ENCODE measurements at regions not wholly inside any gene's neighbourhood (a gene's known extent, or its start where the extent isn't known, plus 50 kb on each side); places are given as distances from the start of the nearest gene placed in this dataset.

DNA sequence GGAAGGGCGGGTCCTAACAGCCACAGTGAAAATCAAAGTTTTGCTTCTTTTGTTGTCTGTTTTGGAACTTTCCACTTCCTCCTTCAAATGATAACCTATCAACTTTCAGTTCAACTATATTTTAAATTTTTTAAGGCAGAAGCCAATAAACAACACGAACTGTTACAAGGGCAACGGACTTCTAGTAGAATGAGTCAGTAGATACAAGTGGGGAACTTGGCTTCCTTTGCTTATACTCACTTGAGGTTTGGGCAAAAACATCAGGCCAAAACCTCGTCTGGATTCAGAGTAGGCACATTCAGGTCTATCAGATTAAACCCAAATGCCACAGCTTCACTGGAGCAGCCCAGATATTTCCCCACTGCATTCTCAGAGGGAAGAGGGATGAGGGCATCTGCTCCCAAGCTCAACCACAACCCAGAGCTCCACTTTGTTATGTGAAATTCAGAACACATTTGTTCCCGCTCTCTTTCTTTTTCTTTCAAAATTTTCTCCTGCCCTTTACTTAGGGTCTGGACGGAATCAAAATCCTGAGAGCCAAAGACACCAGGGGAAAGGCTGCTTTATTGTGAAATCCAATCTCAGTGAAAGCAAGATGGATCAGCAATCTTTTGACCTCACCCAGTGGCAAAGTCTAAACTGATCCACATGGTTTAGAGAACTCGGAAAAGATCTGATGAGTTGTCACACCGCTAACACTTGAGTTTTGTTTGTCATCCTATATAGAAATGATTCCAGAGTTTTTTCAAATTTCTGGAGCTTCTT is 152.5 kb upstream of the BTG1 start:
- no peak overlapping the region for H3K27ac Mint-ChIP-seq (ENCODE audit: unreplicated experiment)
- intact Hi-C loops (cut with micrococcal nuclease; ENCODE audit: unreplicated experiment): no loop called here
- Histone ChIP-seq H3K4me3 (ENCODE audit: low read depth, low read length) (no peak overlapping the region), H3K9me3 (no peaks in the 10 kb centered on the region), H3K36me3 (ENCODE audit: control insufficient read depth, insufficient read depth, low read length) (no peaks in the 10 kb centered on the region), H3K4me1 (no peaks in the 10 kb centered on the region), H3K27me3 (replicated peaks; ENCODE audit: control insufficient read depth, insufficient read depth, low read length) (no peaks in the 10 kb centered on the region)
- no TSS peak for BruUV-seq (replicated peaks)
- no peaks in the 10 kb centered on the region for H3K27me3 Mint-ChIP-seq (ENCODE audit: insufficient read depth, unreplicated experiment)
- TF ChIP-seq, protein P1, sequence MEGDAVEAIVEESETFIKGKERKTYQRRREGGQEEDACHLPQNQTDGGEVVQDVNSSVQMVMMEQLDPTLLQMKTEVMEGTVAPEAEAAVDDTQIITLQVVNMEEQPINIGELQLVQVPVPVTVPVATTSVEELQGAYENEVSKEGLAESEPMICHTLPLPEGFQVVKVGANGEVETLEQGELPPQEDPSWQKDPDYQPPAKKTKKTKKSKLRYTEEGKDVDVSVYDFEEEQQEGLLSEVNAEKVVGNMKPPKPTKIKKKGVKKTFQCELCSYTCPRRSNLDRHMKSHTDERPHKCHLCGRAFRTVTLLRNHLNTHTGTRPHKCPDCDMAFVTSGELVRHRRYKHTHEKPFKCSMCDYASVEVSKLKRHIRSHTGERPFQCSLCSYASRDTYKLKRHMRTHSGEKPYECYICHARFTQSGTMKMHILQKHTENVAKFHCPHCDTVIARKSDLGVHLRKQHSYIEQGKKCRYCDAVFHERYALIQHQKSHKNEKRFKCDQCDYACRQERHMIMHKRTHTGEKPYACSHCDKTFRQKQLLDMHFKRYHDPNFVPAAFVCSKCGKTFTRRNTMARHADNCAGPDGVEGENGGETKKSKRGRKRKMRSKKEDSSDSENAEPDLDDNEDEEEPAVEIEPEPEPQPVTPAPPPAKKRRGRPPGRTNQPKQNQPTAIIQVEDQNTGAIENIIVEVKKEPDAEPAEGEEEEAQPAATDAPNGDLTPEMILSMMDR (IDR thresholded peaks at IDR 0.05; ENCODE audit: insufficient read depth in 1 of 2, low read depth in 1 of 2, low read length in 1 of 2, severe bottlenecking in 1 of 2, unreplicated experiment in 1 of 2): no peak
- H3K9me3 Mint-ChIP-seq (ENCODE audit: unreplicated experiment): no peaks in the 10 kb centered on the region
- POLR2A ChIA-PET: no interaction called here
- peaks cover 6% of the 10 kb centered on the region for H3K4me1 Mint-ChIP-seq (ENCODE audit: low read depth, unreplicated experiment)
- H3K36me3 Mint-ChIP-seq (ENCODE audit: insufficient read depth, unreplicated experiment): no peaks in the 10 kb centered on the region
- CTCF ChIA-PET: no interaction called here
- no peak for DNase-seq
- H3K4me3 Mint-ChIP-seq (ENCODE audit: unreplicated experiment): no peak overlapping the region

GRCh38 chr12:92297405-92297804 is 151.8 kb upstream of the BTG1 start:
- H3K36me3 ChIP-seq (ENCODE audit: control insufficient read depth, insufficient read depth, low read length): no peaks in the 10 kb centered on the region
- H3K36me3 Mint-ChIP-seq (ENCODE audit: insufficient read depth, unreplicated experiment): no peaks in the 10 kb centered on the region
- no peaks in the 10 kb centered on the region for H3K27me3 ChIP-seq (replicated peaks; ENCODE audit: control insufficient read depth, insufficient read depth, low read length)
- no peaks in the 10 kb centered on the region for H3K27me3 Mint-ChIP-seq (ENCODE audit: insufficient read depth, unreplicated experiment)
- CTCF ChIA-PET: no interaction called here
- no peak overlapping the region for H3K27ac Mint-ChIP-seq (ENCODE audit: unreplicated experiment)
- no peaks in the 10 kb centered on the region for H3K9me3 ChIP-seq
- intact Hi-C loops (cut with micrococcal nuclease; ENCODE audit: unreplicated experiment): no loop called here
- POLR2A ChIA-PET: no interaction called here
- BruUV-seq (replicated peaks): no TSS peak
- H3K4me3 ChIP-seq (ENCODE audit: low read depth, low read length): no peak overlapping the region
- H3K4me1 ChIP-seq: no peaks in the 10 kb centered on the region
- no peaks in the 10 kb centered on the region for H3K9me3 Mint-ChIP-seq (ENCODE audit: unreplicated experiment)
- DNase-seq: no peak
- TF ChIP-seq, protein P1 (IDR thresholded peaks at IDR 0.05; ENCODE audit: insufficient read depth in 1 of 2, low read depth in 1 of 2, low read length in 1 of 2, severe bottlenecking in 1 of 2, unreplicated experiment in 1 of 2): no peak
- no peak overlapping the region for H3K4me3 Mint-ChIP-seq (ENCODE audit: unreplicated experiment)
- peaks cover 6% of the 10 kb centered on the region for H3K4me1 Mint-ChIP-seq (ENCODE audit: low read depth, unreplicated experiment)

DNA sequence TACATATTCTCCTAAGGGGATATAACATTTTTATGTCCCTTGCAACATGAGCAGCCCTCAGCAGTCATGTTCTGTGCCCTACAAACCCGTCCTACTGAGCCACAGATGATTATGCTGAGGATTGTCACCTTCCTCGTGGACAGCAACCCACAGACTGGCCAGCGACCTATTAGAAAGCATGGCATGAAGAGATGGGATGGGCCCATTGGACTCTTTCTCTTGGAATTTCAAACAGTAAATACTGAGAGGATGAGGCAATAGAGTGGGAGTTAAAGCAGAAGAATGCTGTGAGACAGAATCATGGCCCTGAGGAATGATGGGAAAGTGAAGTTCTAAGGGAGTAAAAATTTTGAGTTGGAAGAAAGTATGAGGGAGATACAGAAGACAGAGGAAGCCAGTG is 149.9 kb upstream of the BTG1 start:
- Mint-ChIP-seq H3K27ac (ENCODE audit: unreplicated experiment) (no peak overlapping the region), H3K27me3 (ENCODE audit: insufficient read depth, unreplicated experiment) (no peaks in the 10 kb centered on the region), H3K36me3 (ENCODE audit: insufficient read depth, unreplicated experiment) (no peaks in the 10 kb centered on the region), H3K4me1 (ENCODE audit: low read depth, unreplicated experiment) (peaks cover 6% of the 10 kb centered on the region), H3K9me3 (ENCODE audit: unreplicated experiment) (no peaks in the 10 kb centered on the region), H3K4me3 (ENCODE audit: unreplicated experiment) (no peak overlapping the region)
- no peaks in the 10 kb centered on the region for H3K27me3 ChIP-seq (replicated peaks; ENCODE audit: control insufficient read depth, insufficient read depth, low read length)
- H3K4me1 ChIP-seq: no peaks in the 10 kb centered on the region
- H3K4me3 ChIP-seq (ENCODE audit: low read depth, low read length): no peak overlapping the region
- H3K36me3 ChIP-seq (ENCODE audit: control insufficient read depth, insufficient read depth, low read length): no peaks in the 10 kb centered on the region
- ChIA-PET CTCF (no interaction called here), POLR2A (no interaction called here)
- no peaks in the 10 kb centered on the region for H3K9me3 ChIP-seq
- intact Hi-C loops (cut with micrococcal nuclease; ENCODE audit: unreplicated experiment): no loop called here
- no TSS peak for BruUV-seq (replicated peaks)
- no peak for DNase-seq
- TF ChIP-seq, protein P1 (IDR thresholded peaks at IDR 0.05; ENCODE audit: insufficient read depth in 1 of 2, low read depth in 1 of 2, low read length in 1 of 2, severe bottlenecking in 1 of 2, unreplicated experiment in 1 of 2): no peak

Measured in Caco-2 (cell line).